ENCODE measurements at regions not wholly inside any gene's neighbourhood (a gene's known extent, or its start where the extent isn't known, plus 50 kb on each side); places are given as distances from the start of the nearest gene placed in this dataset.

- TF ChIP-seq POLR2A (IDR thresholded peaks at IDR 0.05; ENCODE audit: low read depth, low read length) (no peak), POU2F2 (IDR thresholded peaks at IDR 0.05; ENCODE audit: low read depth, low read length) (no peak), POLR2AphosphoS5 (IDR thresholded peaks at IDR 0.05; ENCODE audit: low read depth, low read length) (no peak)
Observed at GRCh38 chr12:9271875-9272274, 63.7 kb upstream of the PZP start.
